Muscle of arm (tissue), 1 donor: ENCODE measurements at regions not wholly inside any gene's neighbourhood (a gene's known extent, or its start where the extent isn't known, plus 50 kb on each side); places are given as distances from the start of the nearest gene placed in this dataset.

Experiments
- DNase-seq: peaks from one replicate; pipeline ENCODE4 v3.0.0-alpha.2; 2013

- no peak for DNase-seq
Observed at GRCh38 chr1:55507578-55507931, 292.4 kb upstream of the USP24 start.

- DNase-seq: no peak
Observed at GRCh38 chr1:55506740-55507577, 291.8 kb upstream of the USP24 start.

GRCh38 chr1:55505326-55505725 is 290.2 kb upstream of the USP24 start:
- DNase-seq: no peak

DNA sequence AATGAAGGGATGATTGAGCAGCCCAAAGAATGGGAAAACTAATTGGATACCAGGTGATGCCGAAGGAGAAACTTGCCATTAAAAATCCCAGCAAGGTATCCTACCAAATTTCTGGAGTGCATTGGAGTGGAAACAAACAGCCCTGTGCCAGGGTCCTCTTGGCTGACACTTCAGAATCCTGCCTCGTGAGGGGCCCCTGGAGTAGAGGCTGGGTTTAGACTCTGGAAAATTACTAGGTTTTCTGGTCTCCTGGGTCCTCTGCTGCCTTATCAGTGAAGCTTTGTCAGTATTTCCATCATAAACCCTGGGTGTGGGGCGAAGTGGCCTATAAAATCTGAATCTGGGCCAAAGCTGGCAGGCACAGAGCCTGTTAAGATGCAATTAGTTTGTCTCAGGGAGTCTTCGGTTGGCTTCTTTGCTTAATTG is 289.2 kb upstream of the USP24 start:
- no peak for DNase-seq

DNA sequence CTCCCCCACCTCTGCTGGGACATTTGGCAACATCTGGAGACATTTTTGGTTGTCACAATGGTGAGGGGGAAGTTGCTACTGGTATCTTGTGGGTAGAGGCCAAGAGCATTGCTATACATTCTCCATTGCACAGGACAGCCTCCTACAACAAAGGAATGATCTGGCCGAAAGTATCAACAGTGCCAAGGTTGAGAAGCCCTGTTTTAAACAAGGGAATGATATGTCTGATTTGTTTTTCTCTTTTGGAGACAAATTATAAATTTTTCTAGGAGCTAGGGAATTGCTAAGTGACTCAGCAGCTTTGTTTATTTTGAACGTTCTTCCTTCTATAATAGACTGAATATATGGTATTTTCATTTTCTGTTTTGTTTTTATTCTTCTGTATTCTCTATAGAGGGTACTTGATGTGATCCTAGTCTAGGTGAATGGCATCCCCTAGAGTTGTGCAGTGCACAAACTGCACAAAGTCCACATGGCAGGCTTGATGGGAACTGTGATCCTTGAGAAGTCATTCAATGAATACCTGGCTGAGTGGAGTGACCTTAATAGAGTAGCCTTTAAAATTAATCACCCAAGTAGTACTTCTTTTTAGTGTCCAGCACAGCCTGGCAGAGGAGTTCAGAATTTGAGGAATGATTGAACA is 288.6 kb upstream of the USP24 start:
- no peak for DNase-seq

GRCh38 chr1:55500601-55501000 is 285.4 kb upstream of the USP24 start:
- DNase-seq: no peak

DNA sequence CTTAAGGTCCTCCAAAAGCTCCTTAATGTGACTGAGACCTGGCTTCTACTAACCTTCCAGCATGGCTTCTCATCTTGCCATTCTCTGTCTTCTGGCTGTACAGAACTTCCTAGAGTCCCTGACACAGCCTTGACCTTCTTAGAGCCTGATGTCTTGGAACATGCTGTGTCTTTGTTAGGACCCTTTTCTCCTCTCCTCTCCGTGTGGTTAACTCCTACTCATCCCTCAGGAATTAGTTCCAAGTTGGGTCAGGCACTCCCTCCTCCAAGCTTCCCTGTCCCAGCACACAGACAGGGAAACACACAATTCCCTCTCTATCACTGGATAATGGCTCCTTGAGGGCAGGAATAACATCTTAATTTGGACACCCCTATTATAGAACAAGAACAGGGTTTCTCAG is 275.4 kb upstream of the USP24 start:
- no peak for DNase-seq

DNA sequence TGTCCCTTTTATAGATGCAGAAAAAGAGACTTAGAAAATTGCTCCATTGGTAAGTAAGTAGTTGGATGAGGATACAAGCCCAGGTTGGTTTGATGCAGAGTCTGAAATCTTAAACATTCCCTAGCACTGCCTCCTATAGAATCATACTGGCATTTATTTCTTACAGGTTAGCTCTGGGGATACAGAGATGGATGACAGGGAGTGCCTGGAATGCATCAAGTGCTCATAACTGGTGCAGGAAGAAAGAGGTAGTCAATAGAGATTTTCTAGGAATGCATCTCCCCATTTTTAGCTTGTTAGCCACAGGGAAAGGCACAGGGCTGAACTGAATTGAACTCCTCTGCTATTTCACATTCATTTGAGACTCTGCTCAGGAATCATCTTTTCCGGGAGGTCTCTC is 269.0 kb upstream of the USP24 start:
- no peak for DNase-seq

DNA sequence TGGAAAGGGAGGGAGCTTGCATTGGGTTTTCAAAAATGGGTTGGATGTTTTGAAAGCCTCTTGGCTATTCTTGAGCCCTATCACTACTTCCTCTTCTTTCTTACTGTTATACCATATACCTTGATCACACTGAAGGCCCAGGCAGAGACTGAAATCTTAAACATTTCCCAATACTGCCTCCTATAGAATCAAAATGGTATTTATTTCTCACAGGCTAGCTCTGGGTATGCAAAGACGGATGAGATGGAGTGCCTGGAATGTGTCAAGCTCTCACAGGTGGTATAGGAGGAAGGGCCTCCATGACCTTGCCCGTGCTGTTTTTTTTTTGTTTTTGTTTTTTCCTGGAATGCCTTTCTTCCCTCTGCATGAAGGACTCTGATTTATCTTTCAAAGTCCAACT is 268.4 kb upstream of the USP24 start:
- DNase-seq: no peak

DNA sequence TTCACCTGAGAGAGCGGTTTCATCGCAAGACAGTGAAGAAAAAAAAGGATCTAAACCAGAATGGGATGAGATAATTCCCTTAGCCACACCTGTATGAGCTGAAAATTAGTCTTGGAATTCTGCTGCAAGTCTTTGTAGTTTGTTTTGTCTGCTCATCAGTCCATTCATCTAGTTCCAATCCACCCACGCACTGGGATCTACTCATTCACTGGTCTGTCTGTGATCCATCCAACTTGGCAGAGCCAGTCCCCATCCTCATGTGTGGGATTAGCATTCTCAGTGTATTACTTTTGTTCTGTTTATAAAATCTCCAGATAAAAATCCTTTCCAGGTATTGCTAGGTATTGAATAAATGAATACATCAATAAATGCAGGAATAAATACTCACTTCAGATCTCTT is 266.5 kb upstream of the USP24 start:
- no peak for DNase-seq

GRCh38 chr1:55480029-55480795 is 265.0 kb upstream of the USP24 start:
- no peak for DNase-seq

GRCh38 chr1:55478742-55479141 is 263.6 kb upstream of the USP24 start:
- DNase-seq: no peak

- DNase-seq: no peak
Observed at GRCh38 chr1:55477953-55478352, 262.8 kb upstream of the USP24 start.

GRCh38 chr1:55476445-55477015 is 261.4 kb upstream of the USP24 start:
- DNase-seq: no peak

DNA sequence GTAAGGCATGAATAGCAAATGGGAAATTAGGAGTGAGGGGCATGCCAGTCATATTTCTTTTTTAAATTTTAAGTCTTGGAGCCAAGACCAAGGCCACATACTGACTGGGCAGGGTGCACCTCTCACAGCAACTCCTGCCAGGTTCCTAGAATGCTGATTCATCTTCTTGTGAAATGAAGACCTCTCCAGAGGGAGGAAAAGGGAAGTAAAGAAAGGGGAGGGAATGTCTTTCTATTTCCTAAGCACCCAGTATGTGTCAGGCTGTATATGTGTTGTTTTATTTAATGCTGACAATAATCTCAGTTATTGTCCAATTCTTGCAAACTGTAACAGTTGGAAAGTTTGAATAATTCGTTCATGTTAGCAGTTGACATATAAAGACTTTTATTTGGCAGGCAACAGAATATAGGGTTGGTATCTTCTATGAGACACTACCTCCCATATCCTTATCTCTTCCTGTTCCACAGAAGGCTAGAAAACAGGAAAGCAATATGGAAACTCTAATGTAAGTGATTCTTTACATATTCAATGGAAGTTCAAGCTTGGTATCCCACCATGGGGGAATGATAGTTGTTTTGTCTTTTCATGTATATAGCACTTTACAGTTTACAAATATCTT is 259.1 kb upstream of the USP24 start:
- DNase-seq: no peak

GRCh38 chr1:55473661-55474060 is 258.5 kb upstream of the USP24 start:
- no peak for DNase-seq

DNA sequence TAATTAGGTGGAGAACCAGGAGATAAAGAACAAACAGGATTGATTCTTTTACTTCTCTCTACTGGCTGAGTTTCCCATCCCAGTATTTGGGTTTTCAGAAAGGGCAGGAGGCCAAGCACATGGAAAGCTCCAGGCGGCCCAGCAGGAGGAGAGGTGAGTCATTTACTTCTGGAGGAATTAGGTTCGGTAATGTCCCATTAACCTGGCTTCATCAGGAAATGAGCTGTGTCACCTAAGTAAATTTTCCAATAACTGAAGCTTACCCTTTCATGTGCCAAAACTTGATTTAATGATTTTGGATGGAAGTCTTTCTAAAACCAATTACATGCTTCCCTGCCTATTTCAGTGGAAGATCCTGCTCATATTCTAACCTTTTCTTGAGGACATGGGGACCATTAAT is 257.6 kb upstream of the USP24 start:
- no peak for DNase-seq

GRCh38 chr1:55472115-55472514 is 257.0 kb upstream of the USP24 start:
- no peak for DNase-seq

DNA sequence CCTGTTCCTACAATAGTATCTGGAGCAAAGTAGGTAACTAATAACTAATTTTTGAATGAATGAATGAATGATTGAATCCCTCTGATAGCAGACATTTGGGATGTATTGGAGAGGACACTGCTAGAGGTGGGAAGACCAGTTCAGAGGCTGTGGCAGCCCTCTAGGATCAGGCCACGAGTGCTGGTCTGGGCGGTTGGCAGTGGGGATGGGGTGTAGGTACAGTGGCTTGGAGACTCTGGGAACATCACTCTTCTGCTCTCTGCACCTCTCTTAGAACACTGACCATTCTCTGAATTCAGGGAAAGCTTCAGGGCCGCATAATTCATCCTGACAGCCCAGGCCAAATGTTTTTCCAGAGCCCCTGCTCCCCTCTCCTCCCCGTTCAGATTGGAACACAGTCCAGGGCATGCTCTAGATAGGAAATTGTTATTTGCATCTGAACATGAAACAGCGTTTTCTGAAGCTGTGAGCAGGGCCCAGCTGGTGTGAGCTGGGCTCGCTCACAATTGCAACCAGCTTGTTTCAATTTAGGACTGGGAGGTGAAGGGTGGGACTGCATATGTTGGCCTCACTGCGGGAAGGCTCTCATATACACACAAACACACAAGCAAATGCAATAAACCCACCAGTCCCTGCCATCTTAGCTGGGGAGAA is 253.1 kb upstream of the USP24 start:
- DNase-seq: peak; percentile 65

GRCh38 chr1:55466921-55467320 is 251.8 kb upstream of the USP24 start:
- no peak for DNase-seq

DNA sequence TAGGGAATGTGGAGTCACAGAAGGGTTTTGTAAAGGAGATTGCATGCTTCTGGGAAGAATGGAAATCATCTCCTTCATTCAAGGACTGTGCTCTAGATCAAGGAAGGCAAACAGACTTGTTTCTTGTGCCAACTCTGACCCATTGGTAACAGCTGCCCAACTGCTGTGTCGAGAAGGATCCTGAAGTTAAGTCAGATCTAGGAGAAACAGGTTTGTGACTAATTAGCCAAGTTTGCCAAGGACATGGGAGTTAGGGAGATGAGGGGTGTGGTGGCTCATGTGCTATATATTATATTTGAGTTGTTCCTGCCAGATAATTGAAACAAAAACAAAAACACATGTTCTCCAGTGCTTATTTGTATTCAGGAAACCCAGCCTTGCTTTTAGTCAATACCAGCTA is 251.2 kb upstream of the USP24 start:
- DNase-seq: peak; percentile 57

GRCh38 chr1:55464550-55464949 is 249.4 kb upstream of the USP24 start:
- no peak for DNase-seq
